T-helper 2 cell treated with Interferon-gamma antibody and Interleukin-4, amounts not matched to agents 5 μg/mL and 100 μg/mL, for 36 hours (primary cell): ENCODE measurements at regions not wholly inside any gene's neighbourhood (a gene's known extent, or its start where the extent isn't known, plus 50 kb on each side); places are given as distances from the start of the nearest gene placed in this dataset.

Source experiments
- DNase-seq: peaks from one replicate; pipeline ENCODE4 v3.0.0; 2021; ENCODE audit warnings: low spot score
- H3K27ac Mint-ChIP-seq: one replicate; pipeline ENCODE4 v1.8.0; 2021; ENCODE audit warnings: mild to moderate bottlenecking, mixed read lengths
- H3K27me3 Mint-ChIP-seq: one replicate; pipeline ENCODE4 v1.8.0; 2021; ENCODE audit warnings: low read depth, mixed read lengths
- H3K36me3 Mint-ChIP-seq: one replicate; pipeline ENCODE4 v1.8.0; 2021; ENCODE audit warnings: low read depth, mixed read lengths
- H3K4me1 Mint-ChIP-seq: one replicate; pipeline ENCODE4 v1.8.0; 2021; ENCODE audit warnings: low read depth, mixed read lengths
- H3K4me3 Mint-ChIP-seq: one replicate; pipeline ENCODE4 v1.8.0; 2022; ENCODE audit warnings: mild to moderate bottlenecking, moderate library complexity, mixed read lengths
- H3K9me3 Mint-ChIP-seq: one replicate; pipeline ENCODE4 v1.8.0; 2021; ENCODE audit warnings: mixed read lengths

DNA sequence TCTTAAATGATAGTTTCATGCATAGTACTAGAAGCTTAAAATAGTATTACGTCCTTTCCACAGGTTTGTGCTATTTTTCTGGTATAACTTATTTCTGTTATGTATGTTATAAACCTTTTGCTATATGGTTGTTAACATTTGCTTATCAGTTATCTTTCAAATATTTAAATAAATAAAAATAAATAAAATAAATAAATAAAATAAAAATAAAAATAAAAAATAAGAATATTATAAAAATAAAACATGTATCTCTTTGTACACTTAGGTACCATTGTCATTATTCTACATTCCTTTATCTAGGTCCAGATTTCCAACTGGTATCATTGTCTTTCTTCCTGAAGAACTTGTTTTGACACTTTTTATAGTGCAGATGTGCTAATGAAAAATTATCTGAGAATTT, 1310.4 kb upstream of the SLC10A2 start:
- Mint-ChIP-seq H3K9me3 (peaks cover 4% of the 10 kb centered on the region), H3K36me3 (no peaks in the 10 kb centered on the region)
- no peak for DNase-seq

DNA sequence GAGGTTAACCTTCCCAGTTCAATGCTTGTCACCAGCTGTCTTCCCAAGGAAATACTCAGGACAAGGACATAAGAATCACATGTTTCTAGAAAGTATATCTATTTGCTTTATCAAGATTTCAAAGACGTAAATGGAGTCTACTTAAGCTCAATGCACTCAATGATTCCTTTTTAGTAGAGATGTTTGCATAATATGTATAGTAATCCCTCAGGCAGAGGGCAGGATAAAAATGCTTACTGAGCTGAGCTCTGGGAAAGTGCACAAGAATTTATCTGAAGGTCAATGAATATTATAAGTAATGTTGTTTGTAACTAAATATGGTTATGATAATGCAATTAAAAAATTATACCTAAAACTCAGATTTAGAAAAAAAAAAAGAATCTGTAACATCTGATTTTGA, 1309.4 kb upstream of the SLC10A2 start:
- DNase-seq = no peak
- H3K4me1 Mint-ChIP-seq = no peaks in the 10 kb centered on the region
- H3K27me3 Mint-ChIP-seq = no peaks in the 10 kb centered on the region
- no peak overlapping the region for H3K27ac Mint-ChIP-seq
- peaks cover 4% of the 10 kb centered on the region for H3K9me3 Mint-ChIP-seq
- H3K36me3 Mint-ChIP-seq = no peaks in the 10 kb centered on the region
- H3K4me3 Mint-ChIP-seq = no peak overlapping the region

More for the DNA sequence above, 1310.4 kb upstream of the SLC10A2 start:
- no peak overlapping the region for H3K27ac Mint-ChIP-seq
- no peaks in the 10 kb centered on the region for H3K27me3 Mint-ChIP-seq
- no peaks in the 10 kb centered on the region for H3K4me1 Mint-ChIP-seq
- H3K4me3 Mint-ChIP-seq = no peak overlapping the region

DNA sequence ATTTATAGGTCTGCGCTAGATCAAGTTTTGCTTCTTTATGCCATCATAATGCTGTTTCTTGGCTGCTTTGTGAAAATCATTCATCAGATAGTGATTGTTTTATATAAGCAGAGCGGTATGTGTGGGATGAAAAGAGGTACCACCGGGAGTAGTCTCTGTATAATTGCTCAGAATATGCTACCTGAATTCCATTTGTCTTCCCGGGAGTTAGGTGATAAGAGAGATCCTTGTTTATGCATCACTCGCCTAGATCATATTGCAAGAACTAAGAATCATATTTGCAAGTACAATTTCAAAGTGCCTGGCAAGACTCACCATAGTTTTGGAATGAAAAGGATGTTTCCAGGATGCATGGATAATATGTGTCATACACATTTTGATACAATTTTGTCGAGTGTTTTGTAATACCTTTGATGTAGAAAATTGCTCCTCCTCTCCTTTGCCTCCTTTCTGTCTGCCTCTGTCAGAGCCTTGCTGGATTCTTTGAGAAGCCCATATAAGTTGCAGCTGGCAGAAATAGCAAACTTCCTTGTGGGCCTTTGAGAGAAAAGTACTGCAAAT, 1306.0 kb upstream of the SLC10A2 start:
- Mint-ChIP-seq H3K4me3 (no peak overlapping the region), H3K9me3 (no peaks in the 10 kb centered on the region), H3K4me1 (no peaks in the 10 kb centered on the region), H3K27ac (no peak overlapping the region), H3K36me3 (no peaks in the 10 kb centered on the region), H3K27me3 (no peaks in the 10 kb centered on the region)
- no peak for DNase-seq

DNA sequence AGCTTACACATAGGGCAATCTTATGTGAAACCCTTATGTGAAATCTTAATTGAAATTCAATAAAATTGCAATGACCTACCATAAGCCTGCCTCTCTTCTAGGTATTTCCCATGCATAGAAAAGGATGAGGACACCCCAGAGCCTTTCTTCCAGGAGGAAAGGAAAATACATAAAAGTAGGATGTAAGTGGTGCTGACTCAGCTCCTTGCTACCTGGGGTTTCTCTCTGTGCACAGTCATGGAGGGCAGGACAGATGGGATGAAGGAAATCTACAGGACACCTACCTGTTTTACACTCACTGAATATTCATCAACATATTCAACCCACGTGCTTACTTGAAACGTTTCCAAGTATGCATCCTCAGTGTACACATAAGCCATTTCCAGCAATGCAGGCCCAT, 1299.2 kb upstream of the SLC10A2 start:
- H3K27me3 Mint-ChIP-seq = no peaks in the 10 kb centered on the region
- H3K4me3 Mint-ChIP-seq = no peak overlapping the region
- peaks cover 7% of the 10 kb centered on the region for H3K9me3 Mint-ChIP-seq
- DNase-seq = no peak
- H3K36me3 Mint-ChIP-seq = no peaks in the 10 kb centered on the region
- H3K4me1 Mint-ChIP-seq = no peaks in the 10 kb centered on the region
- no peak overlapping the region for H3K27ac Mint-ChIP-seq

DNA sequence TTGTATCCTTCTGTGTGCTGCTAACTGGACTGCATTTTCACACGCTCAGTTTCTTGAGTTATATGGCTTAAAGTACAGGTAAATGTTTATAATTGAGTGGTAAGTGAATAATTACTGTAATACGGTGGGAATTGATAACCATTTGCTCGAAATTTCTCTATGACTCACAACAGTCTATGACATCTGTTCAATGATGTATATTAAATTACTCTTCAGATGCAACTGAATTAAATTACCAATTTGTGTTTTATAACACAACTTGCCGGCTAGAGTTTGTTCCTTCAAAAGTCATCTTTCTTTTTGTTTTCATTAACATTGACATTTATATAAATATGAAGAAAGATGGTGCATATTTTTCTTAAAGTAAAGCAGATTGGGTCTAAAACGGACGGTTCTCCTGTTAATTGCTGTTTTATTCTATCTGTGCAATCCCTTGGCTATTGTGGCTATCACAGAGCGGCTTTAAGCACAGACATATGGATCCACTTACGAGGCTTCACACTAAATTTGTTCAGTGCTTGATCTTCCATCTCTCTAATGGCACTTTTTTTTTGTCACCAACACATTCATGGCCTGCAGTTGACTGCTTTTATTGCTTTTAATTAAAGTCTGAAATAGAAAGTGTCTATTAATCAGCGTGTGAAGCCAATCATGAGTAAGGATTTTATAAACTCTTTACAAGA, 1291.6 kb upstream of the SLC10A2 start:
- H3K27ac Mint-ChIP-seq = no peak overlapping the region
- H3K4me1 Mint-ChIP-seq = no peaks in the 10 kb centered on the region
- H3K9me3 Mint-ChIP-seq = peaks cover 28% of the 10 kb centered on the region
- H3K4me3 Mint-ChIP-seq = no peak overlapping the region
- DNase-seq = no peak
- H3K27me3 Mint-ChIP-seq = no peaks in the 10 kb centered on the region
- no peaks in the 10 kb centered on the region for H3K36me3 Mint-ChIP-seq

DNA sequence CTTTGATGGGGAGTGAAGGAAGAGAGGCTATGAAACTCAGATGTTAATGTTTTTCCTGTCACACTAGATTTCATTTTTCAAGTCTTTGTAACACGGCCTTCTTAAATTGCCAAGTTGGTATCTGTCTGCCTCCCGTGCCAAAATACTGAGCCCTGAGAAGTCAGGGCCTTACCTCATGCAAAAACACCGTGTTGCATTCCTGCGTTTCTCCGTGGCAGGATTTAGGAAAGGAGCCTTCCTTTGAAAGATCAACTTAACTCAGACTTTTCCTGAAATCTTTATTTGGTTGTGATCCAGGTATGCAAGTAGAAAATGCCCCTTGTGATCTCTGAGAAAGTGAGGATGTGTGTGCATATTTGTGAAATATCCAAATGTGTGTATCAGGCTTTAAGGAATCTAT, 1291.0 kb upstream of the SLC10A2 start:
- Mint-ChIP-seq H3K9me3 (peaks cover 32% of the 10 kb centered on the region), H3K4me1 (no peaks in the 10 kb centered on the region), H3K36me3 (no peaks in the 10 kb centered on the region), H3K4me3 (no peak overlapping the region), H3K27me3 (no peaks in the 10 kb centered on the region), H3K27ac (no peak overlapping the region)
- no peak for DNase-seq

DNA sequence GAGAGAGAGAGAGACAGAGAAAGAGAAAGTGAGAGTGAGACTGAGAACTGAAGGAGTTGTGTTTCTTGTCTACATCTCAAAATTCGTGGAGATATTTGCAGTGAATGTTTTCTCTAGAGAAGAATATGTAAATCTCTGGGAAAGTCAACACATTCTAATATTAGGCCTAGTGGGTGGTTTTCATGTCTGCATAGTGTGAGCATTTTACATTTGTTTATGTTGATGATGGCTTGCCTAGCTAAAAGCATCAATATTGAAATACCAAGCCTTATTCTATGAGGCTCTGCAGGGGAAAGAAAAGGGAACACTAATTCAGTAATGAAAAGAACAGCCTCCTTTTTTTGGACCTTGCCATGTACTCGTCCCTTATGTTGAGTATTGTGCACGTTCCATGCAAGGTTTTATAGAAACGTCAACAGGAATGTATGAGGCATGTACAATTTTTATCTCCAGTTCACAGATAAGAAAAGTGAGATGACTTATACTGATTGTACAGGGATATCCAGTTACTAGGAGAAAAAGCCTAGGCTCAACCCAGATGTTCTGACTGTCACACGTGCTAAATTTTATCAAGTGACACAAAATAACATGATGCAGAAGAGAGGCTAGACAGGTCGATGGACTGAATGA, 1288.9 kb upstream of the SLC10A2 start:
- no peak for DNase-seq
- Mint-ChIP-seq H3K9me3 (peaks cover 41% of the 10 kb centered on the region), H3K4me3 (no peak overlapping the region), H3K36me3 (no peaks in the 10 kb centered on the region), H3K27ac (no peak overlapping the region), H3K4me1 (no peaks in the 10 kb centered on the region), H3K27me3 (no peaks in the 10 kb centered on the region)

DNA sequence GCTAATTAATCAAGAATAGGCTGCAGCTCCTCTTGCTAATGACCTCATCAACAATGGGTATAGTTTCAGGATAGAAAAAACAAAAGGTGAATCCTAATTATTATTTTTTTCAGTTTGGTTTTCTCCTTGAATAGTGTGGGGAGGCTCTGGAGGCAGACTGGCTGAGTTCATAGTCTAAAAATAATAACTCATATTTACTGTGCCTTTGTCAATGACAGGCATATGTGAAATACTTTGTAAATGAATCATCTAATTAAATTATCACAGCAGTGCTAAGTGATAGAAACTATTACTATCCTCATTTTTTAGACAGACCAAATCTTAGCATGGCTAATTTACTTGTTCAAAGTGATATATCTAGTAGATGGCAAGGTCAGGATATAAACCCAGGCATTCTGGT, 1261.0 kb upstream of the SLC10A2 start:
- no peak overlapping the region for H3K4me3 Mint-ChIP-seq
- H3K9me3 Mint-ChIP-seq = peaks cover 8% of the 10 kb centered on the region
- no peaks in the 10 kb centered on the region for H3K4me1 Mint-ChIP-seq
- no peak for DNase-seq
- H3K27me3 Mint-ChIP-seq = no peaks in the 10 kb centered on the region
- no peaks in the 10 kb centered on the region for H3K36me3 Mint-ChIP-seq
- H3K27ac Mint-ChIP-seq = no peak overlapping the region

DNA sequence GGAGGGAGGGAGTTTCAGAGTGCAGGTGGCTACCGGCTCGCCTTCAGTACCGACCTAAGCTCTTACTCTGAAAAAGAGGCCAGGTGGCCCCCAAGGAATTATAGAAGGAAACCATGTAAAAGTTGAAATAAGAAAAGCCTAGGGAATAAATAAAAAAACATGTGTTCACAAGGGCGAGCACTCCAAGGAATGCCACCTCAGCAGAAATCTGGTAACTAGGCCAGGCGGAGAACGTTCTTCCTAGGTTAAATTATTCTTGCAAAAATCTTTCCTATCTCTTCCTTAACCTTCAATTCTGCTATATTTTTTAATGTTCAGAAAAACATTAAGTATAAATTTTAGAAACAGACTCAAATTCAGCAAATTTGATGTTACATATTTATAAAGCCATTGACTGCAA, 1260.3 kb upstream of the SLC10A2 start:
- H3K4me1 Mint-ChIP-seq = no peaks in the 10 kb centered on the region
- no peak for DNase-seq
- no peaks in the 10 kb centered on the region for H3K27me3 Mint-ChIP-seq
- no peak overlapping the region for H3K27ac Mint-ChIP-seq
- no peaks in the 10 kb centered on the region for H3K36me3 Mint-ChIP-seq
- H3K9me3 Mint-ChIP-seq = peaks cover 3% of the 10 kb centered on the region
- no peak overlapping the region for H3K4me3 Mint-ChIP-seq

DNA sequence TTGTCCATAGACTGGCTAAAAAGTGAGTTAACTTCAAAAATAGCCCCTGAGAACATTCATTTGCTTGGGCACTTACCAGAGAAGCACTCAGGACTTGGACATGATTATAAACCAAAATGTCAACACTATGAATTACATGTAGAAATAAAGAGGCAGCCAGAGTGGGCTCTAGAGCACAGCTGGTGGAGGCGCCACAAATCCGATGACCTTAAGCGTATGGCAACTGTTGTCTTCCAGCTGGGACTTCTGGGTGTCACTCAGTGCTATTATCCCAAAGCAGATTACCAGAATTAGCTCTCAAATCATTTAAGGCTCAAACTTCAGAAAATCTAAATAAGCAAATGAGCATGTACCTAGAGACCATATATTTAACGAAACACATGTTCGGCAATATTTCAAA, 1255.5 kb upstream of the SLC10A2 start:
- no peak for DNase-seq

DNA sequence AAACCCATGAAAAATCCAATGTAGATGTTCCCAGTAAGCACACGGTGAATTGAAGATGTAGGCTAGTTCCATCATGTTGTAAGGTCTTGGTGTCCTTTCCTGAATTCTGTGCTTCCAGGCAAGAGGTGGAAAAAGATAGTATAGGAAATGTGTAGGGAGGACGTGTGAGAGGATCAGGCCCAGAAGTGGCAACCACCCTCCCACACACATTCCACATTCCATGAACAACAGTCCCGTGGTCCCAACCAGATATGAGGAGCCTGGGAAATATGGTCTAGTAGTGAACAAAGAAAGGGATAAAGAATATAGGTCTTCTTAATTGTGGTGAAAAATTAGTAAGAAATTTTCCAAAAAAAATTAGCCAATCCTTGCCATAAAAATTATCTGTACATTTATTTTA, 1254.2 kb upstream of the SLC10A2 start:
- Mint-ChIP-seq H3K9me3 (peaks cover 4% of the 10 kb centered on the region), H3K4me1 (no peaks in the 10 kb centered on the region), H3K27ac (no peak overlapping the region), H3K4me3 (no peak overlapping the region), H3K27me3 (no peaks in the 10 kb centered on the region), H3K36me3 (no peaks in the 10 kb centered on the region)
- DNase-seq = no peak

More for the DNA sequence above, 1255.5 kb upstream of the SLC10A2 start:
- Mint-ChIP-seq H3K4me1 (no peaks in the 10 kb centered on the region), H3K4me3 (no peak overlapping the region), H3K36me3 (no peaks in the 10 kb centered on the region), H3K27me3 (no peaks in the 10 kb centered on the region), H3K9me3 (peaks cover 4% of the 10 kb centered on the region), H3K27ac (no peak overlapping the region)

DNA sequence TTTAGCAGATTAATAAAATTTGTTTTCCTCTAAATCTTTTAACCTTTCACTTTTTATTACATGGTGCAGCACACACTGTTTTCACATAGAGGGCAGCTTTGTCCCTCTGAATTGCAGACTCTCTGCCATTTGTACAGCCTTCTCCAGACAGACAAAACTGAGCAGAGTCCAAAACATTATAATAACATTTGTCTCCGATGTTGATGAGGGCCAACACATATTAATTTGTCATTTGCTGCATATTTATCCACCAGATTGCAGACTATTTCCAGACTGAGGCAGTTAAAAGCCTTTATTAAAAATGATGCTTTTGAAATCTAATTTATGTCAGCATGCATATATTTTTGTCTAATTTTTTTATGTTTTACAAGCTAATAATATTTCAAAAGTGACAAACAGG, 1251.9 kb upstream of the SLC10A2 start:
- Mint-ChIP-seq H3K4me3 (no peak overlapping the region), H3K36me3 (no peaks in the 10 kb centered on the region), H3K9me3 (peaks cover 4% of the 10 kb centered on the region), H3K4me1 (no peaks in the 10 kb centered on the region), H3K27ac (no peak overlapping the region), H3K27me3 (no peaks in the 10 kb centered on the region)
- no peak for DNase-seq

DNA sequence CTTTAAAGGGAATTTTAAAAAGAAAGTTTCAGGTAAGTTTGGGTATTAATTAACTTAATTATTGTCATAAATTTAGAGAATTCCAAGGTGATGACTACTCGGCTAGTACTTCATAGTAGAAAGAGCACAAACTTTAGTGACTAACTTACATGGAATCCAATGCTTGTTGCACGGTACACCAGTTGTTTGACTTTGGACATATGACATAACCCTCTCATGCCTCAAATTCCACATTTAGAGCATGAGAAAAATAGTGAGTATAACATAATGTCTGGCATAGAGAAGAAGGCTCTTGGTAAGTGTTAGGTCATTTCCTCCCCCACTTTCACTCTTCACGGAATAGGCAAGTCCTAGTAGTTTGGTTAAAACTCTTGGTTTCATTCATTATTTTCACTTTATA, 1249.4 kb upstream of the SLC10A2 start:
- no peaks in the 10 kb centered on the region for H3K4me1 Mint-ChIP-seq
- no peaks in the 10 kb centered on the region for H3K9me3 Mint-ChIP-seq
- DNase-seq = no peak
- no peaks in the 10 kb centered on the region for H3K27me3 Mint-ChIP-seq
- H3K4me3 Mint-ChIP-seq = no peak overlapping the region
- H3K36me3 Mint-ChIP-seq = no peaks in the 10 kb centered on the region
- no peak overlapping the region for H3K27ac Mint-ChIP-seq

DNA sequence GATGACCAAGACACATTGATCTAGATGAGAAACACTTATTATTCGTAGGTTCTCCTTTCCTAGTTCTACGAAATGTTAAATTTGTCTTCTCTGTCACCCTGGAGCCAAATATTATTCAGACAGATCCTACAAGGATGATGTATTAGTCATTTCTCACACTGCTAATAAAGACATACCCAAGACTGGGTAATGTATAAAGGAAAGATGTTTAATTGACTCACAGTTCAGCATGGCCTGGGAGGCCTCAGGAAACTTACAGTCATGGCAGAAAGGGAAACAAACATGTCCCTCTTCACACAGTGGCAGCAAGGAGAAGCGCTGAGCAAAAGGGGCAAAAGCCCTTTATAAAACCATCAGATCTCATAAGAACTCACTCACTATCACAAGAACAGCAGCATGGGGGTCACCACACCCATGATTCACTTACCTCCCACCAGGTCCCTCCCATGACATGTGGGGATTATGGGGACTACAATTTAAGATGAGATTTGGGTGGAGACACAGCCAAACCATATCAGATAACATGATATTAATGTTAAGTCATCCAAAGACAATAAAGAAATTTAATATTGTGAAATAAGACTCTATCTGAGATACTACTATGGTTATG, 1248.8 kb upstream of the SLC10A2 start:
- no peak overlapping the region for H3K4me3 Mint-ChIP-seq
- H3K4me1 Mint-ChIP-seq = no peaks in the 10 kb centered on the region
- no peak for DNase-seq
- no peaks in the 10 kb centered on the region for H3K36me3 Mint-ChIP-seq
- H3K27ac Mint-ChIP-seq = no peak overlapping the region
- H3K27me3 Mint-ChIP-seq = no peaks in the 10 kb centered on the region
- no peaks in the 10 kb centered on the region for H3K9me3 Mint-ChIP-seq
